ENCODE measurements at regions not wholly inside any gene's neighbourhood (a gene's known extent, or its start where the extent isn't known, plus 50 kb on each side); places are given as distances from the start of the nearest gene placed in this dataset.

GRCh38 chr13:112124141-112124540 lies 57.2 kb downstream of the SOX1 start:
- no peak for DNase-seq (ENCODE audit: low read depth)

GRCh38 chr13:112127564-112128330 lies 60.8 kb downstream of the SOX1 start:
- no peak for DNase-seq (ENCODE audit: low read depth)

- no peak for DNase-seq (ENCODE audit: low read depth)
These were observed 61.3 kb downstream of the SOX1 start for GRCh38 chr13:112128331-112128610.

GRCh38 chr13:112130418-112130817 lies 63.5 kb downstream of the SOX1 start:
- no peak for DNase-seq (ENCODE audit: low read depth)

GRCh38 chr13:112131081-112131712 lies 64.2 kb downstream of the SOX1 start:
- DNase-seq (ENCODE audit: low read depth), result no peak

GRCh38 chr13:112131713-112132113 lies 64.8 kb downstream of the SOX1 start:
- peak; percentile 58 for DNase-seq (ENCODE audit: low read depth)

GRCh38 chr13:112132142-112132541 lies 65.2 kb downstream of the SOX1 start:
- peak; percentile 53 for DNase-seq (ENCODE audit: low read depth)

GRCh38 chr13:112132619-112133018 lies 65.7 kb downstream of the SOX1 start:
- no peak for DNase-seq (ENCODE audit: low read depth)

GRCh38 chr13:112133499-112134390 lies 66.8 kb downstream of the SOX1 start:
- DNase-seq (ENCODE audit: low read depth), result no peak

GRCh38 chr13:112134391-112135075 lies 67.6 kb downstream of the SOX1 start:
- peak; percentile 79 for DNase-seq (ENCODE audit: low read depth)

GRCh38 chr13:112136095-112136494 lies 69.1 kb downstream of the SOX1 start:
- DNase-seq (ENCODE audit: low read depth), result no peak

GRCh38 chr13:112137144-112137543 lies 70.2 kb downstream of the SOX1 start:
- DNase-seq (ENCODE audit: low read depth), result no peak

- DNase-seq (ENCODE audit: low read depth), result peak; percentile 49
These were observed 73.4 kb downstream of the SOX1 start for GRCh38 chr13:112140366-112140765.

- DNase-seq (ENCODE audit: low read depth), result no peak
These were observed 74.9 kb downstream of the SOX1 start for GRCh38 chr13:112141643-112142400.

- DNase-seq (ENCODE audit: low read depth), result no peak
These were observed 75.5 kb downstream of the SOX1 start for GRCh38 chr13:112142401-112142930.

- DNase-seq (ENCODE audit: low read depth), result no peak
These were observed 76.2 kb downstream of the SOX1 start for GRCh38 chr13:112143046-112143752.

GRCh38 chr13:112143753-112144615 lies 77.0 kb downstream of the SOX1 start:
- DNase-seq (ENCODE audit: low read depth), result peak; percentile 36

GRCh38 chr13:112144616-112145550 lies 77.9 kb downstream of the SOX1 start:
- peak; percentile 56 for DNase-seq (ENCODE audit: low read depth)
